Myocyte (in vitro differentiated cells): ENCODE measurements at regions not wholly inside any gene's neighbourhood (a gene's known extent, or its start where the extent isn't known, plus 50 kb on each side); places are given as distances from the start of the nearest gene placed in this dataset.
A peak's percentile ranks its signal among the peaks of the same experiment; 100 is the strongest.

ENCODE experiments used
- DNase-seq: peaks from one replicate; pipeline ENCODE4 v3.0.0-alpha.2; 2012; ENCODE audit warnings: low read depth

GRCh38 chr7:125670926-125671572 lies 741.4 kb upstream of the POT1 start:
- peak; percentile 6 for DNase-seq

- no peak for DNase-seq
Measured at GRCh38 chr7:125668321-125668993, 738.8 kb upstream of the POT1 start.

- DNase-seq: no peak
Measured at GRCh38 chr7:125664625-125665024, 735.0 kb upstream of the POT1 start.

GRCh38 chr7:125663961-125664360 lies 734.3 kb upstream of the POT1 start:
- DNase-seq: no peak

GRCh38 chr7:125661677-125662076 lies 732.1 kb upstream of the POT1 start:
- no peak for DNase-seq

GRCh38 chr7:125661006-125661405 lies 731.4 kb upstream of the POT1 start:
- DNase-seq: no peak

- DNase-seq: no peak
Measured at GRCh38 chr7:125654076-125654475, 724.5 kb upstream of the POT1 start.

GRCh38 chr7:125651823-125652528 lies 722.4 kb upstream of the POT1 start:
- DNase-seq: no peak

GRCh38 chr7:125648543-125648942 lies 718.9 kb upstream of the POT1 start:
- DNase-seq: no peak

- no peak for DNase-seq
Measured at GRCh38 chr7:125645770-125646169, 716.1 kb upstream of the POT1 start.

GRCh38 chr7:125644109-125644508 lies 714.5 kb upstream of the POT1 start:
- DNase-seq: no peak

GRCh38 chr7:125643302-125643701 lies 713.7 kb upstream of the POT1 start:
- no peak for DNase-seq

GRCh38 chr7:125641884-125642283 lies 712.3 kb upstream of the POT1 start:
- DNase-seq: no peak

GRCh38 chr7:125636320-125636962 lies 706.8 kb upstream of the POT1 start:
- DNase-seq: no peak

GRCh38 chr7:125618516-125618915 lies 688.9 kb upstream of the POT1 start:
- DNase-seq: peak; percentile 26

GRCh38 chr7:125611582-125611981 lies 682.0 kb upstream of the POT1 start:
- DNase-seq: no peak

- DNase-seq: no peak
Measured at GRCh38 chr7:125606671-125607070, 677.0 kb upstream of the POT1 start.

GRCh38 chr7:125605241-125605640 lies 675.6 kb upstream of the POT1 start:
- no peak for DNase-seq

GRCh38 chr7:125602441-125602840 lies 672.8 kb upstream of the POT1 start:
- no peak for DNase-seq

GRCh38 chr7:125599387-125599786 lies 669.8 kb upstream of the POT1 start:
- no peak for DNase-seq

GRCh38 chr7:125592331-125592730 lies 662.7 kb upstream of the POT1 start:
- no peak for DNase-seq

GRCh38 chr7:125573126-125573525 lies 643.5 kb upstream of the POT1 start:
- no peak for DNase-seq
